ENCODE measurements at regions not wholly inside any gene's neighbourhood (a gene's known extent, or its start where the extent isn't known, plus 50 kb on each side); places are given as distances from the start of the nearest gene placed in this dataset.
A peak's percentile ranks its signal among the peaks of the same experiment; 100 is the strongest.
"Not testable (repeated sequence)": the region's sequence is repeated elsewhere in the genome, so short reads cannot be mapped to it uniquely, and the experiment has no call there.

- TF ChIP-seq CTCF (IDR thresholded peaks at IDR 0.05): no peak
Observed at GRCh38 chr12:129994634-129995033, 90.8 kb upstream of the TMEM132D start (continued).

GRCh38 chr12:129997239-129997638, 93.4 kb upstream of the TMEM132D start:
- Histone ChIP-seq H3K9me3 (no peaks in the 10 kb centered on the region), H3K4me1 (no peaks in the 10 kb centered on the region), H3K27ac (no peak overlapping the region), H3K4me2 (no peak overlapping the region), H3K4me3 (no peak overlapping the region)
- POLR2A ChIA-PET: no interaction called here
- FAIRE-seq (no peak), ATAC-seq (no peak), DNase-seq (ENCODE audit: low read depth in 1 of 2, low spot score in 1 of 2) (no peak)
- 27% methylated on average over 5 of the region's 5 CpGs for WGBS (ENCODE audit: missing lambda C conversion rate)
- no peak for TF ChIP-seq ZC3H11A (IDR thresholded peaks at IDR 0.05)
- no peak for TF ChIP-seq CHD2 (IDR thresholded peaks at IDR 0.05; ENCODE audit: low read length, partially characterized antibody)
- no peak for TF ChIP-seq CEBPB (IDR thresholded peaks at IDR 0.05)
- CTCF ChIA-PET: no interaction called here

GRCh38 chr12:130004310-130004877, 100.6 kb upstream of the TMEM132D start:
- CTCF ChIA-PET: interaction anchor here (3.5 kb wide), 1 partner anchor 9 kb away, joined by 14 read pairs; no protein-coding TSS in a partner anchor
- TF ChIP-seq USF2 (IDR thresholded peaks at IDR 0.05): peak; percentile 91
- FAIRE-seq; ATAC-seq; H3K4me1 ChIP-seq; H3K27ac ChIP-seq; DNase-seq (ENCODE audit: low read depth in 1 of 2, low spot score in 1 of 2); H3K4me3 ChIP-seq; H3K4me2 ChIP-seq; H3K9me3 ChIP-seq; POLR2A ChIA-PET: not testable (repeated sequence)
- WGBS (ENCODE audit: missing lambda C conversion rate): 0% methylated on average over 4 of the region's 4 CpGs

GRCh38 chr12:130007771-130008170, 103.9 kb upstream of the TMEM132D start:
- 10% methylated on average over 11 of the region's 15 CpGs for WGBS (ENCODE audit: missing lambda C conversion rate)
- POLR2A ChIA-PET: no interaction called here

GRCh38 chr12:130008241-130008640, 104.4 kb upstream of the TMEM132D start:
- CTCF ChIA-PET: interaction anchor here (1.1 kb wide), 1 partner anchor 10 kb away, joined by 3 read pairs; no protein-coding TSS in a partner anchor
- FAIRE-seq: no peak

More at GRCh38 chr12:130007771-130008170, 103.9 kb upstream of the TMEM132D start:
- Histone ChIP-seq H3K4me1 (no peaks in the 10 kb centered on the region), H3K4me2 (no peak overlapping the region), H3K4me3 (no peak overlapping the region), H3K27ac (no peak overlapping the region), H3K9me3 (no peaks in the 10 kb centered on the region)
- FAIRE-seq (no peak), ATAC-seq (no peak), DNase-seq (ENCODE audit: low read depth in 1 of 2, low spot score in 1 of 2) (no peak)
- no peak for TF ChIP-seq CBX2 (IDR thresholded peaks at IDR 0.05; ENCODE audit: borderline replicate concordance, low read depth)
- TF ChIP-seq FOXS1 (CRISPR knock-in tag; IDR thresholded peaks at IDR 0.05): no peak
- no peak for TF ChIP-seq MYC (IDR thresholded peaks at IDR 0.05; ENCODE audit: borderline replicate concordance, low read length)
- TF ChIP-seq ZFP36 (IDR thresholded peaks at IDR 0.05; ENCODE audit: borderline replicate concordance, partially characterized antibody): no peak
- no peak for TF ChIP-seq MAFK (IDR thresholded peaks at IDR 0.05; ENCODE audit: partially characterized antibody)
- no peak for TF ChIP-seq USF2 (IDR thresholded peaks at IDR 0.05)
- TF ChIP-seq HDAC2 (IDR thresholded peaks at IDR 0.05): no peak
- no peak for TF ChIP-seq ATOH8 (CRISPR knock-in tag; IDR thresholded peaks at IDR 0.05; ENCODE audit: low read depth)
- no peak for TF ChIP-seq EHMT2 (IDR thresholded peaks at IDR 0.05; ENCODE audit: low read depth)
- CTCF ChIA-PET: interaction anchor here (1.1 kb wide), 1 partner anchor 10 kb away, joined by 3 read pairs; no protein-coding TSS in a partner anchor

More at GRCh38 chr12:130008241-130008640, 104.4 kb upstream of the TMEM132D start:
- no peak for DNase-seq (ENCODE audit: low read depth in 1 of 2, low spot score in 1 of 2)
- H3K4me3 ChIP-seq: no peak overlapping the region
- H3K4me2 ChIP-seq: no peak overlapping the region
- H3K9me3 ChIP-seq: no peaks in the 10 kb centered on the region
- WGBS (ENCODE audit: missing lambda C conversion rate): 16% methylated on average over 10 of the region's 10 CpGs
- POLR2A ChIA-PET: no interaction called here
- H3K27ac ChIP-seq: no peak overlapping the region
- H3K4me1 ChIP-seq: no peaks in the 10 kb centered on the region
- ATAC-seq: no peak
- TF ChIP-seq SREBF2 (IDR thresholded peaks at IDR 0.05) (no peak), KDM1A (IDR thresholded peaks at IDR 0.05; ENCODE audit: low read depth) (no peak), HEYL (CRISPR knock-in tag; IDR thresholded peaks at IDR 0.05) (no peak), RCOR1 (IDR thresholded peaks at IDR 0.05; ENCODE audit: low read depth, low read length) (no peak), BCL3 (IDR thresholded peaks at IDR 0.05) (no peak)
